ENCODE measurements at regions not wholly inside any gene's neighbourhood (a gene's known extent, or its start where the extent isn't known, plus 50 kb on each side); places are given as distances from the start of the nearest gene placed in this dataset.

DNA sequence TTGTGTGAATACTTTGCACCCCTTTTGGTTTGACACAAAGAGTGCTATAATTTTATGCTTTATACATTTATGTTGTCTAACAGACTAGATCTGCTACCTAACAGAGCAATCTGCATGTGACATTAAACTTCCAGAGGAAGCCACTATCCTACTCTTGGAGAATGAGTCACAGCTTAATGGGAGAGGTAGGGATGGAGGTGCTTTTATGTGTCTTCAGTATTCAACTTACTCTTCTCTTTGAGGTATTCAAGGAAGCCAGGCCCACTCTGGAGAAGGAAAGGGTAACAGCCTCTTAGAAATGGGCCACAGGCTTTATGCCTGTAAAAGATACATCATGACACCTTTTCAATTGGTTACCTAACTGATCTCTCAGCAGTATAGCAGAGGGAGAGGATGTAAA is 85.8 kb upstream of the NEUROD1 start:
- TF ChIP-seq, protein P1, sequence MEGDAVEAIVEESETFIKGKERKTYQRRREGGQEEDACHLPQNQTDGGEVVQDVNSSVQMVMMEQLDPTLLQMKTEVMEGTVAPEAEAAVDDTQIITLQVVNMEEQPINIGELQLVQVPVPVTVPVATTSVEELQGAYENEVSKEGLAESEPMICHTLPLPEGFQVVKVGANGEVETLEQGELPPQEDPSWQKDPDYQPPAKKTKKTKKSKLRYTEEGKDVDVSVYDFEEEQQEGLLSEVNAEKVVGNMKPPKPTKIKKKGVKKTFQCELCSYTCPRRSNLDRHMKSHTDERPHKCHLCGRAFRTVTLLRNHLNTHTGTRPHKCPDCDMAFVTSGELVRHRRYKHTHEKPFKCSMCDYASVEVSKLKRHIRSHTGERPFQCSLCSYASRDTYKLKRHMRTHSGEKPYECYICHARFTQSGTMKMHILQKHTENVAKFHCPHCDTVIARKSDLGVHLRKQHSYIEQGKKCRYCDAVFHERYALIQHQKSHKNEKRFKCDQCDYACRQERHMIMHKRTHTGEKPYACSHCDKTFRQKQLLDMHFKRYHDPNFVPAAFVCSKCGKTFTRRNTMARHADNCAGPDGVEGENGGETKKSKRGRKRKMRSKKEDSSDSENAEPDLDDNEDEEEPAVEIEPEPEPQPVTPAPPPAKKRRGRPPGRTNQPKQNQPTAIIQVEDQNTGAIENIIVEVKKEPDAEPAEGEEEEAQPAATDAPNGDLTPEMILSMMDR (IDR thresholded peaks at IDR 0.05), result no peak
- ATAC-seq (ENCODE audit: low FRiP score) (no peak), DNase-seq (ENCODE audit: low spot score) (no peak)

DNA sequence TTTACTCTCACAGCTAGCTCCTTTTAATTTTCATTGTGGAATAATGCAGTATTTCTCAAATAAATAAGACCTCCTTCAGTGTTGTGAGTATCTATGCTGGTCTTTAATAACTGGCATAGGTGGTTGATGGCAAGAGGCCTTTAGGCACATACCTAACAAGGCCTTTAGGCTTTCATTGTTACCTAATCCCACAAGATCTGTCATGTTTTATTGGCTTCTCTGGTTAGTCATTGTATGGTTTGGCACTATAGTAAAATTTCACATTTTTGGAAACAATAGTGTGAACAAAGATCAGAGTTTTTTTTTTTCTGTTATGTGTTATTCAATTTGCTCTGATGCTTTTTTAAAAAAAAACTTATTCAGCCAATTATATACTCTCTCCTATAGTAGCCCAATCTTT is 89.8 kb upstream of the NEUROD1 start:
- TF ChIP-seq, protein P1 (IDR thresholded peaks at IDR 0.05), result no peak
- ATAC-seq (ENCODE audit: low FRiP score) (no peak), DNase-seq (ENCODE audit: low spot score) (no peak)

DNA sequence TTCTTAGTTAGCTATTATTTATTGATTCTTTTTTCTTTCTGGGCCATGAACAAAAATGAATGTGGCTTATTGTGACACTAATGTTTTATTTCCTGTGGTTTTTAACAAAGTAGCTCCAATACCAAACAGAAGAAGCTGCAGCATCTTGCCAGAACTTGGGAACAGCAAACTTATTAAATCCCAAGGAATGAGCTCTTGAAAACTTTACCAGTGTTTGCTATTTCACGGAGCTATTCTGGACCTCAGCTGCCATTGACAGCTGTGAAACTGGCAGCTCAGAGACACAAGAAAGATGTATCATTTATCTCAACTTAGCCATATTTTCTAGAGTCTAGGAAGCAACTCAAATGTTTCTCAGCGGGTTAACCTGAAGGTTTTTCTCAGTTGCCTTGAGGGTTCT is 91.0 kb upstream of the NEUROD1 start:
- ATAC-seq (ENCODE audit: low FRiP score), result no peak
- DNase-seq (ENCODE audit: low spot score), result no peak
- TF ChIP-seq, protein P1 (IDR thresholded peaks at IDR 0.05), result no peak

DNA sequence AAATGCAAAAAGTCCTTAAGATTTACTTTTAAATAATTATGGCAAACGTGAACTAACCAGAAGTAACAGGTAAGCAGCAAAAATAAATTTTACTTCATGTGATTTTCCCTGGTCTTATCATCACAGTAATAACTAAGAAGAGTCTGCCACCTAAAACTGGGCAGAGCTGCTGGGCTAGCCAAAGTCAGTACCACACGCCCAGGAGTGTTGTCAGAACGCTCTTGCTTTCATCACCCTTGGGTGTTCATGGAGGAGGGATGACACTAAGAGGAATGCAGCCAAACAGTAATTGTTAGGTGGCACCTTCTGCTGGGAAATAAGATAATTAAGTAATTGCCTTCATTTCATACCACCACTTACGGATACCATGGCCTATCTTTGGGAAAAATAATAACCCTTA is 92.0 kb upstream of the NEUROD1 start:
- TF ChIP-seq, protein P1 (IDR thresholded peaks at IDR 0.05), result no peak
- ATAC-seq (ENCODE audit: low FRiP score) (no peak), DNase-seq (ENCODE audit: low spot score) (no peak)

DNA sequence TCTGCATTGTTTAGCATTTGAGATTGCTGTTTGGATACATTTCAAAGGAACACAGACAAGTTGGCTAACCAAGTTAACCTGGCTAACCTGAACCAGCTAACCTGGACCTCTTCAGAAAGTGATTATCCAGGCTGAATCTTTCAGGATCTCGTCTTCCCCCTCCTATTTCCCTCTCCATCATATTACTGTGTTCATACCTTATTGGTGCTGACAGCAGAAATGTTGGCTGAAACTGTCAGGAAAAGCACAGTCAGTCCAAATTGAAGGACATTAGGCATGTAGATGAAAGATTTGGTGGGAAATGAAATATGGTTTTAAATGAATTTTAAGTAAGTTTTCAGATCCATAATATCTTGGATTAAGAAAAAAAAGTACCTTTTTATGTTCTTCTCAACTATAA is 92.5 kb upstream of the NEUROD1 start:
- DNase-seq (ENCODE audit: low spot score), result no peak
- TF ChIP-seq, protein P1 (IDR thresholded peaks at IDR 0.05), result no peak
- ATAC-seq (ENCODE audit: low FRiP score), result no peak

DNA sequence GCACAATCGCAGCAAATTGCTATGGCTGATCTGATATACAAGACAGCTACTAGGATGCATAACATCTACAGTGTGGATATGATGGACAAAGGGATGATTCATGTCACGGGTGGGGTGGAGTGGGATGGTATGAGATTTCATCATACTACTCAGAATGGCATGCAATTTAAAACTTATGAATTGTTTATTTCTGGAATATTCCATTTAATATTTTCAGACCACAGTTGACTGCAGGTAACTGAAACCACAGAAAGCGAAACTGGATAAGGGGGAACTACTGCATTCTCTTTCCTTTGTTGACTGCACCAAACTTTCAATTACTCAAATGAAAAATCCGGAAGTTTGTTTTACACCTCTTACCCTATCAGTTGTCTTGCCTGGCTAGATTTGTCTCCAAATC is 94.4 kb upstream of the NEUROD1 start:
- ATAC-seq (ENCODE audit: low FRiP score), result no peak
- DNase-seq (ENCODE audit: low spot score), result no peak
- TF ChIP-seq, protein P1 (IDR thresholded peaks at IDR 0.05), result no peak

DNA sequence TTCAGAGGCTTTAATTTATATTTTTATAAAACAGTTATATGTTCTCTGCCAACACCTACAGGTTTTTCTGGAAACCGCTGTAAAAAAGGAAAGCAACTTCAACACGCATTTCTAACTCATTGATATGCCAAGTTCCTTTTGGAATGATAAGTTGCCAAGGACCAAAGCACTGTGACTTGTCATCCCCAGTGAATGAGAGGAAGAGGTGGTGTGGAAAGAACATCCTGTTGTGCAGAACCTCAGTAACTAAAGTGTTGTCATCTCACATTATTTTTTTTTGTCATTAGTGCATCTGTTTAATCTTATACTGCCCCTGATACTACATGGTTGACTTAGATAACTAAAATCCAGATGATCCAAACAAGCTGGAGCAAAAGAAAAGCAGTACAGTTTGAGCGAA is 96.0 kb upstream of the NEUROD1 start:
- TF ChIP-seq, protein P1 (IDR thresholded peaks at IDR 0.05), result no peak
- ATAC-seq (ENCODE audit: low FRiP score) (no peak), DNase-seq (ENCODE audit: low spot score) (no peak)
